ENCODE measurements at regions not wholly inside any gene's neighbourhood (a gene's known extent, or its start where the extent isn't known, plus 50 kb on each side); places are given as distances from the start of the nearest gene placed in this dataset.

DNA sequence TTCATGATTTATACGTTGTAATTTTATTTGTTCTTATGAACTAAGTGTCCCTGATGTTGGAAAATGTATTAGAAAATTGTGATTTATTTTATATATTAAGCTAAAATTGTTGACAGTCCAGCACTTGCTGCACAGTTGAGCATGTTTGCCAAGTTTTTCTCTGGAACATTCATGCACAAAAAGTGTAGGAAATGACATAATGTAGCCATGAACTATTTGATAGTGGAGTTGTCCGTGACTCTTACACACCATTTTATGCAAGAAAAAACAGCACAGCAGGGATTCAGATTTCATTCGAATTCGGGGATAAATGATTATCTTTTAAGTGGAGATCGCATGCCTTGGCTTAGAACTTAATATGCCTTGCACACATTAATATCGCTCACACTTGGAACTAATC lies 708.6 kb upstream of the WWC1 start:
- H3K27ac ChIP-seq, result no peak overlapping the region
- no peaks in the 10 kb centered on the region for H3K4me1 ChIP-seq (ENCODE audit: low read depth)
- no peak overlapping the region for H3K4me3 ChIP-seq
- no peaks in the 10 kb centered on the region for H3K9me3 ChIP-seq (ENCODE audit: low read depth)
- TF ChIP-seq, protein P1, sequence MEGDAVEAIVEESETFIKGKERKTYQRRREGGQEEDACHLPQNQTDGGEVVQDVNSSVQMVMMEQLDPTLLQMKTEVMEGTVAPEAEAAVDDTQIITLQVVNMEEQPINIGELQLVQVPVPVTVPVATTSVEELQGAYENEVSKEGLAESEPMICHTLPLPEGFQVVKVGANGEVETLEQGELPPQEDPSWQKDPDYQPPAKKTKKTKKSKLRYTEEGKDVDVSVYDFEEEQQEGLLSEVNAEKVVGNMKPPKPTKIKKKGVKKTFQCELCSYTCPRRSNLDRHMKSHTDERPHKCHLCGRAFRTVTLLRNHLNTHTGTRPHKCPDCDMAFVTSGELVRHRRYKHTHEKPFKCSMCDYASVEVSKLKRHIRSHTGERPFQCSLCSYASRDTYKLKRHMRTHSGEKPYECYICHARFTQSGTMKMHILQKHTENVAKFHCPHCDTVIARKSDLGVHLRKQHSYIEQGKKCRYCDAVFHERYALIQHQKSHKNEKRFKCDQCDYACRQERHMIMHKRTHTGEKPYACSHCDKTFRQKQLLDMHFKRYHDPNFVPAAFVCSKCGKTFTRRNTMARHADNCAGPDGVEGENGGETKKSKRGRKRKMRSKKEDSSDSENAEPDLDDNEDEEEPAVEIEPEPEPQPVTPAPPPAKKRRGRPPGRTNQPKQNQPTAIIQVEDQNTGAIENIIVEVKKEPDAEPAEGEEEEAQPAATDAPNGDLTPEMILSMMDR (IDR thresholded peaks at IDR 0.05; ENCODE audit: low read depth, low read length), result no peak
- no peaks in the 10 kb centered on the region for H3K36me3 ChIP-seq
- no peaks in the 10 kb centered on the region for H3K27me3 ChIP-seq
- DNase-seq (ENCODE audit: low read depth in 1 of 2, low spot score in 1 of 2), result peak in 1 of 2 donors; percentile 65

DNA sequence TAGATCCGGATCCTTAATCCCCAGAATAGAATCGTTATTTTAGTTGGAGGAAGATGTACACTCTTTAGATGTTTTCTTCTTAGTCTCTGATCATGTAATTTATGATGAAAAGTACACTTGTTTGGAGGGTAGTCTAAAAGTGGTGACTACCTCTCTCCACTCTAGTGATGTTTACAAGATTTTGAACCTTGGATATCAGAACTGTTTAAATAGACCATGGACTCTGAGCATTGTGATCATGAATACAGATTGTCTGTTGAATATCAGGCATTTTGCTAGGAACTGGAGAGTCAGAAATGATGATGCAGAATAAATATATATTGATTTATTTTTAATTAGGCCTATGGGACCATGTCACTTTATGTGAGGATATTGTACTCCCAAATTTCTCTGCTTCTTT lies 706.3 kb upstream of the WWC1 start:
- TF ChIP-seq, protein P1 (IDR thresholded peaks at IDR 0.05; ENCODE audit: low read depth, low read length), result no peak
- H3K4me3 ChIP-seq, result no peak overlapping the region
- H3K27me3 ChIP-seq, result no peaks in the 10 kb centered on the region
- no peaks in the 10 kb centered on the region for H3K4me1 ChIP-seq (ENCODE audit: low read depth)
- H3K36me3 ChIP-seq, result no peaks in the 10 kb centered on the region
- H3K27ac ChIP-seq, result no peak overlapping the region
- H3K9me3 ChIP-seq (ENCODE audit: low read depth), result no peaks in the 10 kb centered on the region
- no peak for DNase-seq (ENCODE audit: low read depth in 1 of 2, low spot score in 1 of 2)

DNA sequence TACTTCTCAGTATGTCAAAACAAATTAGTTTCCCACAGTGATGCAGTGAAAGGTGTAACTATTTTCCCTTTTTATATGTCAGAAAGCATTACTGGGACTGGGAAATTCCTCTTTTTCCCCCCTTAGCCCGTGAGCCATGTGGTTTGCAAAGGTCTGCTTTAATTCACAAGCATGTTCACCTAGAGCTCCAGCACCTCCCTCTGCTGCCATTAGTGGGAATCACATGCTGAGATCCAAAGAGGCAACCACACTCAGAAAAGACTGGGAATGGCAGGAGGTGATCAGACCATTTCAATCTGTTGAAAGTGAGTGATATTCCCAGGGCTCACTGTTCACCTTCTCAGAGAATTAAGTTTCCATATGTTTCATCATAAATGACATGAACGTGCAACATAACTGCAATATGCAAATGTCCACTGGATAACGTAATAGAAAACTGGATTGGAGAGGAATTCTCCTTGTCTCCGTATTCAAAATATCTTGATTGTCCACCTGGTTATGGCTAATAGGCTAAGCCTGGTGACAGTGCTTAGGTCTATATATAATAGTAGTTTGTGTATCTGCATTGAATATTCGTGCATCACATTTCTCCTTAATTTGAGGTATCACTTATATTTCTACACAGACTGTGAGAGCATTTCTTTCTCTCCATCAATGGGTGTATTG lies 703.5 kb upstream of the WWC1 start:
- H3K27ac ChIP-seq, result no peak overlapping the region
- no peaks in the 10 kb centered on the region for H3K27me3 ChIP-seq
- TF ChIP-seq, protein P1 (IDR thresholded peaks at IDR 0.05; ENCODE audit: low read depth, low read length), result peak; percentile 61
- H3K4me1 ChIP-seq (ENCODE audit: low read depth), result no peaks in the 10 kb centered on the region
- H3K9me3 ChIP-seq (ENCODE audit: low read depth), result no peaks in the 10 kb centered on the region
- no peak overlapping the region for H3K4me3 ChIP-seq
- peak; percentile 50 to 73 for DNase-seq (ENCODE audit: low read depth in 1 of 2, low spot score in 1 of 2)
- no peaks in the 10 kb centered on the region for H3K36me3 ChIP-seq

DNA sequence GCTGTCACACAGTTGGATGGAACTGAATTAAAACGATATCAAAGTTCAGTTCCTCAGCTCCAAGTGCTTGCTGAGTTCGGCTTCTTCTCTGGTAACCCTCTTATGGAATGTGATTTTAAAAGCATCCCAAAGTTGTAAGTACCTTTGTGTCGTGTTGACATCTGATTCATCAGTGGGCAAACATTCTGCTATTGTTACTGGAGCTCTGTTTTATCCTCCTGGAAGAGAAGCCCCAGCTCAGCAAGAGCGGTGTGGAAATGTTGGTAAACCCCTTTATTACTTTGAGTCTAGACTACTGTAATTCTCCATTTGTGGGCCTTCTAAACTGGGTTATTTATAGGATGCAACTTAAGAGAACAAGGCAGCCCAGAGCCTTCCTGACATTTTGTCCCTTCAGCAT lies 699.3 kb upstream of the WWC1 start:
- Histone ChIP-seq H3K9me3 (ENCODE audit: low read depth) (no peaks in the 10 kb centered on the region), H3K27ac (no peak overlapping the region), H3K4me1 (ENCODE audit: low read depth) (no peaks in the 10 kb centered on the region), H3K36me3 (no peaks in the 10 kb centered on the region), H3K4me3 (no peak overlapping the region), H3K27me3 (no peaks in the 10 kb centered on the region)
- TF ChIP-seq, protein P1 (IDR thresholded peaks at IDR 0.05; ENCODE audit: low read depth, low read length), result no peak
- DNase-seq (ENCODE audit: low read depth in 1 of 2, low spot score in 1 of 2), result no peak

DNA sequence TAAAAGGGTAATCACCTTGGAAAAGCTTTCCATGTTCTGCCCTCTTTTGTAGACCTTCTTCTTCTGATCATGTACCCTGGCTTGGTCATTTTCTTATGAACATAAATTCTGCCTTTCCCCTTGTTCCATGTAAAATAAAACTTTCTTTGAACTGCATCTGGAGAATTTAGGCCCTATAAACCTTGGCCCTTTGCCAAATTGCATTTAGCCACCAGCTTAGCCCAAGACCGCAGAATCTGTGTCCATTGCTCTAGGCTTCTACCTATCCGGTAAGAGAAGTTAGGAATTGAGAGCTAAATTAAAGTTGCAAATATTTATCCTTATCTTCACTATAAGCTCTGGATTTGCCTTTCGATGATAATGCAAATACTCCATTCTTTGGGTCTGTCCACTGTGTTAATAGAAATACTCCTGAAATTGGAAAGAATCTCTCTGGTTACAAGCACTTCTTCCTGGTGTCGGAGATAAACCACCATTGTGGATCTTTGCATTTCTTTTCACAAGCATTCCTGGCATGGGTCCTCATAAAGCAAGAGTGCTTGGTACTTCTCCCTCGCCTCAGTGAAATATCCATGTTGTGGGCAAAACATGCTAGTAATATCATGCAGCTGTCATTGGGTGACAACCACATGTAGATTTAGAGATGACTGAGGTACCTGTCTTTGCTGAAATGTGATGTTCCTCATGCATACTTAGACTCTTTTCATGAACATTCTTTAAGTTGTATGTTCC lies 698.0 kb upstream of the WWC1 start:
- no peaks in the 10 kb centered on the region for H3K27me3 ChIP-seq
- TF ChIP-seq, protein P1 (IDR thresholded peaks at IDR 0.05; ENCODE audit: low read depth, low read length), result no peak
- H3K9me3 ChIP-seq (ENCODE audit: low read depth), result no peaks in the 10 kb centered on the region
- H3K27ac ChIP-seq, result no peak overlapping the region
- H3K4me1 ChIP-seq (ENCODE audit: low read depth), result no peaks in the 10 kb centered on the region
- no peaks in the 10 kb centered on the region for H3K36me3 ChIP-seq
- no peak for DNase-seq (ENCODE audit: low read depth in 1 of 2, low spot score in 1 of 2)
- H3K4me3 ChIP-seq, result no peak overlapping the region

All from cardiac muscle cell (in vitro differentiated cells and primary cell).